ENCODE measurements at regions not wholly inside any gene's neighbourhood (a gene's known extent, or its start where the extent isn't known, plus 50 kb on each side); places are given as distances from the start of the nearest gene placed in this dataset.

DNA sequence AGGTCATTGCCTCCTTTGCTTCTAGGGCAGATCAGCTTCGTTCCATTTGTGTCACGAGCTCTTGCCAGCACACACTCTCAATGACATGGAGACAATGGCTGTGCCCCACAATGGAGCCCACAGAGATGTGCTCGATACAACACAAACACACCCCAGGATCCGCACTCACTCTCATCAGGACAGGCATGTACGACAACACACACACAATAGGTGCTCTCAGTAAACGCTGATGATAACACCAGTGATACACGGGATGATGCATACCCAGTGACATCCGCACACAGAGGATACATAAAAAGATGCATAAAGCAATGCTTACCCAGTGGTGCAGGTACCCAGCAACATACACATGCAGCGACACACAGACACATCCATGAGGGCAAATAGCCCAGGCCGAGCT lies 61.2 kb upstream of the LBX1 start:
- no peaks in the 10 kb centered on the region for H3K27me3 ChIP-seq (ENCODE audit: insufficient read depth, low read depth, severe bottlenecking)
- no peaks in the 10 kb centered on the region for H3K9me3 ChIP-seq (ENCODE audit: severe bottlenecking)
- TF ChIP-seq, protein P1, sequence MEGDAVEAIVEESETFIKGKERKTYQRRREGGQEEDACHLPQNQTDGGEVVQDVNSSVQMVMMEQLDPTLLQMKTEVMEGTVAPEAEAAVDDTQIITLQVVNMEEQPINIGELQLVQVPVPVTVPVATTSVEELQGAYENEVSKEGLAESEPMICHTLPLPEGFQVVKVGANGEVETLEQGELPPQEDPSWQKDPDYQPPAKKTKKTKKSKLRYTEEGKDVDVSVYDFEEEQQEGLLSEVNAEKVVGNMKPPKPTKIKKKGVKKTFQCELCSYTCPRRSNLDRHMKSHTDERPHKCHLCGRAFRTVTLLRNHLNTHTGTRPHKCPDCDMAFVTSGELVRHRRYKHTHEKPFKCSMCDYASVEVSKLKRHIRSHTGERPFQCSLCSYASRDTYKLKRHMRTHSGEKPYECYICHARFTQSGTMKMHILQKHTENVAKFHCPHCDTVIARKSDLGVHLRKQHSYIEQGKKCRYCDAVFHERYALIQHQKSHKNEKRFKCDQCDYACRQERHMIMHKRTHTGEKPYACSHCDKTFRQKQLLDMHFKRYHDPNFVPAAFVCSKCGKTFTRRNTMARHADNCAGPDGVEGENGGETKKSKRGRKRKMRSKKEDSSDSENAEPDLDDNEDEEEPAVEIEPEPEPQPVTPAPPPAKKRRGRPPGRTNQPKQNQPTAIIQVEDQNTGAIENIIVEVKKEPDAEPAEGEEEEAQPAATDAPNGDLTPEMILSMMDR (IDR thresholded peaks at IDR 0.05; ENCODE audit: low read depth, low read length) = no peak
- no peaks in the 10 kb centered on the region for H3K36me3 ChIP-seq
- DNase-seq = no peak
- no peak overlapping the region for H3K4me3 ChIP-seq (ENCODE audit: low read depth, low read length)
- no peak overlapping the region for H3K27ac ChIP-seq

DNA sequence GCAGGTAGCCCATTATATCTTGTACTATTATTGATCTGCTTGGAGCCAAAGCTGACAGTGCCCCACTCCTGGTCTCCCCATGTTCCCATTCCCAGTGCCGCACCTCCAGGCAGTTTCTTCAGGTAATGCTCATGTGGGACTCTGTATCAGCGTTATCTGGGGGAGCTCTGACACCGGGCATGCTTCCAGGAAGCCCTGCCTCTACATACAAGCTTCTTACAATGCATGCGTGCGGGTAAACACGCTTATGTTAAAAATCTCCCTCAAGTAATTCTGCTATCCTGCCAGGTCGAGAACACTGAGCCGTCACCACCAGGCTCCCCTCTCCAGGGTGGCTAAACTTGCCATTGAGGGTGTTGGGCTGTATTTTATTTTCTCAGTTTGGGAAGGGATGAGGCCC lies 61.6 kb upstream of the LBX1 start:
- no peak for DNase-seq
- H3K27me3 ChIP-seq (ENCODE audit: insufficient read depth, low read depth, severe bottlenecking) = no peaks in the 10 kb centered on the region
- H3K36me3 ChIP-seq = no peaks in the 10 kb centered on the region
- no peaks in the 10 kb centered on the region for H3K9me3 ChIP-seq (ENCODE audit: severe bottlenecking)
- H3K27ac ChIP-seq = peak overlapping the region; percentile 84
- H3K4me3 ChIP-seq (ENCODE audit: low read depth, low read length) = peak overlapping the region; percentile 60
- TF ChIP-seq, protein P1 (IDR thresholded peaks at IDR 0.05; ENCODE audit: low read depth, low read length) = no peak

DNA sequence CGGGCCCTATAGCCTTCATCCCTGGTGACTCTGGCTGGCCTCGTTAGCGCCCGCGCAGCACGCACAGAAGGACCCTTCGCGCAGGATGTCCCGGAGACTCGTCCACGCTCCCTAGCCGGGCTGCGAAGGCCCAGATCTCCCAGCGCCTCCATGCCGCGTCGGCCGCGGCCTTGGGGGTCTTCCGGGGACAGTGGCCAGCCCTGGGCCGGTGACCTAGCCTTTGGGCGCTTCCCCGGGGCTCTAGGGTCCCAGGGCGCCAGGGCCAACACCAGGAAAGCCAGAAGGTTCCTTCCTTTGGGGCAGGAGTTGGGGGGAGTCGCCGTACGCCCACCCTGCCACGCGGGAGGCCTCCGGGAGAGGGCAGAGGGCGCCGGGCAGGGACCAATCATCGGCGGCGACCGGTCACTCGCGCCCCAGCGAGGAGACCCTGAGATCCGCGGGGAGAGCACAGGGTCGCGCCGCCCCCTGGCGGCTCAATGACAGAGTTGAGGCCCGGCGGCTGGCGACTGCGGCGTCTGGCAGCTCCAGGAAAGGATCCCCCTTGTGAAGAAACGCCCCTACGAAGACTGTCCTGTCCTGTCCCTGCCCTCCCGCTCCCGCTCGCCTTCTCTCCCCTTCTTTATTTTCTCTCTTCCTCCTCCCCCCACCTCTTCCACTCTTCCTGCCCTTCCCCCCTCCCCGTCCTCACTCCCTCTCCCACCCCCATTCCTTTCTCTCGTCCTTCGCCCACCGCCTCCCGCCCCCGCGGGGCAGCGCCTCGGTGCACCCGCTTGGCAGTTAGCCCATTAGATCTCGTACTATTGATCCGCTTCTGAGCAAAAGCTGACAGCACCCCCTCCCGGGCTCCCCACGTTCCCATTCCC lies 62.3 kb upstream of the LBX1 start:
- DNase-seq = peak; percentile 94
- Histone ChIP-seq H3K27ac (peak overlapping the region; percentile 84), H3K27me3 (ENCODE audit: insufficient read depth, low read depth, severe bottlenecking) (no peaks in the 10 kb centered on the region), H3K9me3 (ENCODE audit: severe bottlenecking) (no peaks in the 10 kb centered on the region), H3K4me3 (ENCODE audit: low read depth, low read length) (peak overlapping the region; percentile 60), H3K36me3 (no peaks in the 10 kb centered on the region)
- TF ChIP-seq, protein P1 (IDR thresholded peaks at IDR 0.05; ENCODE audit: low read depth, low read length) = peak; percentile 88

DNA sequence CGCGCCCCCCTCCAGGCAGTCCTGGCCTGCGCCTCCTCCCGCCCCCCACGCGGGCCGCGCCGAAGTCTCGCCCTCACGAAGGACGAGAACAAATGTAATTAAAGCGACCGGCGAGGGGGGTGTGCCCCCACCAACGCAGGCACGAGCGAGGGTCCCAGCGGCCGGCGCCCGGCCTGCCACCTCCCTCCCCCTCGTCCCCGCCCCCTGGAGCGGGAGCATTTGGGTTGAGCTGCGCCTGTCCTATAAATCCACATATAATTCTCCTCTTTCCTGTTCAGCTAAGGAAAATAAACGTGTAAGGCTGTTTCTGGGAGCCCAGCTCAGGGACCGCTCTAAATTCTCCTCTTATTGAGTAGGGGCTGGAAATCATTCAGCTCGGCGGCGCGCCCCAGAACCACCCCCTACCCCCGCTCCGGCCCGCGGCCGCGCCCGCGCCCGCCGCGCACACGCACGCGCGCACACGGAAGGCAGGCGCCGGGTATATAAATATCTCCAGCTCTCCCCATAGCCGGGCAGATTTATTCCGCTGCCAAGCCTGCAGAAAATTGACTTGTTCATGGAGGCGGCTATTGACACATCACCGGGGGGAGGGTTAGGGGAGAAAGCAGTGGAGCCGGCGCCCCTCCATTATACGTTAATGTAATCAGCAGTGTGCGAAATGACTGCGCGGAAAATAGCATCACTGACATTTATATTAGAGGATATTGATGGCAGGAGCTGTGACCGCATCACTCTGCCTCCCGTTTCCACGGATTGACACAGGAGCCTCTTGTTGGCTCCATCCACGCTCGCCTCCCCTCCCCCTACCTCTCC lies 61.6 kb upstream of the BTRC start:
- peak; percentile 88 for DNase-seq
- H3K27ac ChIP-seq = peak overlapping the region; percentile 84
- H3K27me3 ChIP-seq (ENCODE audit: insufficient read depth, low read depth, severe bottlenecking) = no peaks in the 10 kb centered on the region
- H3K4me3 ChIP-seq (ENCODE audit: low read depth, low read length) = peak overlapping the region; percentile 60
- TF ChIP-seq, protein P1 (IDR thresholded peaks at IDR 0.05; ENCODE audit: low read depth, low read length) = no peak
- no peaks in the 10 kb centered on the region for H3K36me3 ChIP-seq
- H3K9me3 ChIP-seq (ENCODE audit: severe bottlenecking) = no peaks in the 10 kb centered on the region

DNA sequence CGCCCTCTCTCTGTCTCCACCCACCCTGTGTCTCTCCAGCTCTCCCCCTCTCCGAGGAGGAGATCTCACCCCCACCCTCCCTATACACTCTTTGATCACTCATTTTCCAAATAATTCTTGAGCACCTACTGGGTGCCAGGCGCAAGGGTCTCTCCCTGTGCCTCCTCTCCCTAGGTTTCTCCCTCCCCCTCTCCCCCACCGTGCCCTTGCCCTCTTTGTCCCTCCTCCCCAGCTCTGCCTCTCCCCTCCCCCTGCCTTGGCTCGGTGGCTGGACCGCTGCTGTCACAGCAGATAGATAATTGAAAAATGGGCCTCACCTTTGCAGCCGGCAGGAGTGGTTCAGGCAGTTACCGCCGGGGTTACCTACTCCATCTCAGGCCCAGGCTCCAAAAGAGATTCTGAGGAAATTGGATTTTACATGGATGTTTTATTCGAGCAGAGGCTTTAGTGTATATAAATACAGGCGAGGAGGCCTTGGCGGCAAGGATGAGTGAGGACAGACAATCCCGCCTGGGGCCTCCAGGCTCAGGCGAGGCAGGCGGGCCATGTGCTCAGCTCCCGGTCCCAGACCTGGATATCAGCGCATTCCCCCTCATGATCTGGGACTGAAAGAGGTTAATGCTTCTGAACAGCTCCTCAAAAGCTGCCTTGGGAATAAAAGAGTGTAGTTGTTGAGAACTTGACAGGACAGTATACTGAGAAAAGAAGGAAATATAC lies 60.8 kb upstream of the BTRC start:
- Histone ChIP-seq H3K27ac (peak overlapping the region; percentile 84), H3K36me3 (no peaks in the 10 kb centered on the region), H3K27me3 (ENCODE audit: insufficient read depth, low read depth, severe bottlenecking) (no peaks in the 10 kb centered on the region), H3K4me3 (ENCODE audit: low read depth, low read length) (peak overlapping the region; percentile 60), H3K9me3 (ENCODE audit: severe bottlenecking) (no peaks in the 10 kb centered on the region)
- TF ChIP-seq, protein P1 (IDR thresholded peaks at IDR 0.05; ENCODE audit: low read depth, low read length) = no peak
- peak; percentile 91 for DNase-seq

Data from WERI-Rb-1 (cell line).